ENCODE measurements at regions not wholly inside any gene's neighbourhood (a gene's known extent, or its start where the extent isn't known, plus 50 kb on each side); places are given as distances from the start of the nearest gene placed in this dataset.

DNA sequence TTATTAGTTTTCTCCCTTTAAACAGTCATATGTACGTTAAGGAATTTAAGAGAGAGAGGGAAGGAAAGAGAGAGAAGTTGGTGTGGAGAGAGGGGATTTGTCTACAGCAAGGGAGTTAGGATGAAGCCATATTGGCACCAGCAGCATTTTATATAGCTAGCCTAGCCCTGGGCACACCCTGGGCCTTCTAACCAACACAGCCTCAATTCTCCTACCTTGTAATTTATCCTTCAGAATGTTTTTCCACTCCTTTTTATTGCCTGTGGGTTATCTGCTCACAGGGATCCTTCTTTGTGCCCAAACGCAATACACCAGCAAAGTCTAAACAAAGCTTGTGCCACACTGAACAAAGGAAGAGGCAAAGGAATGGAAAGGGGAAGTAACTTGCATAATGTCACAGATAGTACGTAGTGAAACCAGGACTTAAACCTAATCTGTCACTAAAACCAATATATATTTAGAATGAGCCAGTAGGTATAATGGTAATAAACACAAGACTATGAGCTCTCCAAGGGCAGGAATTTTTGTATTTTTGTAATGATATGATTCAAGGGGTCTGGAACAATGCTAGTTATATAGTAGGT is 613.8 kb upstream of the TENM4 start:
- DNase-seq (ENCODE audit: low spot score), result no peak

DNA sequence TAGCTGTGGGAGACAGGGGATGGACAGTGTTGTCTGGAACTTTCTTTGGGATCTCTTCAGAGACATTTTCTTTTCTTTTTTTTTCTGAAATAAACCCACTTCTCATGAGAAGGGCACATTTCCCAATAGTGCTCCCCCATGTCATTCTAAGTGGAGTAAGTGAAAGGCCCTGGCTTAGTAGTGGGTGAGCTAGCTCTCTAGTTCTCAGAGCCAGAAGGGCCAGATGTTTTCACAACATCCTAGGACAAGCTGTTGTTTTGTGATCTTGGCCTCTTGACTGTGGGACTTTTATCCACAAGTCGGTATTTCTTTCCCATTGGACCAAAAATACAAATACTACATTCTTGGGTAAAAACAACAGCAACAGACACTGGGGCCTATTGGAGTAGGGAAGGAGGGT is 607.7 kb upstream of the TENM4 start:
- DNase-seq (ENCODE audit: low spot score), result no peak

DNA sequence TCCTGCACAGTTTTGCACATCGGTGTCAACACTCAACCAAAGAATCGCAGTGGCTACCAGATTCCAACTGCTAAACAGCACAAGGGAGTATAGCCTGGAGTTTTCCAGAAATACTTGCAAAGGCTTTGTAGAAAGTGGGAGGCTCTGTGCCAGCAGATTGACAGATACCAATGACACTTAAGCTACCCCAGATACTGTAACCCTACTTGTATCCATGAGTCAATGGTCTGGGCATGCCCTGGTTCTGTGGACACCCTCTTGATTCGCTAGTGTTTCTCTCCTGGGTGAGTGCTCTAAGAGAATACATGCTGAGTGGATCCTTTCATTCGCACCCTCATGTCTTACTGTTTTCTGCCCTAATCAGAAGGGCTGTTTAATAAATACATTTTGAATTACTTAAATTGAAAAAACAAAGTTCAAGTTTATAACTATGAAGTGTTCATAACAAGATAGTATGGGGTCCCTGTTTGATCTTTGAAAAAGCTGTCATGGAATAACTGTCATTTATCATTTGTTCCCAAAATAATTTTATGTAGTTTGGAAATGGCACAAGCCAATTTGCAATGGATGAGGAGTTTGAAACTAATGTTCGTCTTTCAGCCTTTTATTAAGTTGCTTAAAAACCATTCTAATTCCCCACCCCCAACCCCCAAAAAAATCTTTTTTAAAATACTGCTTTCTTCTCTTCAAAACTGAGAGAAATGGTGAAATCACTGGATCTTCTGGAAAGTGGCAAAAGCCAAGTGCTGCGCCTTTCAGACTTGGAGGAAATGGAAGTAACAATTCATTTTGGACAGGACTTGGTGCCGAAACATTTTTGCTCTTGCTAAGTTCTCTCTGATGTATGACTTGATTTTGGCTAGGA is 600.5 kb upstream of the TENM4 start:
- DNase-seq (ENCODE audit: low spot score), result no peak

DNA sequence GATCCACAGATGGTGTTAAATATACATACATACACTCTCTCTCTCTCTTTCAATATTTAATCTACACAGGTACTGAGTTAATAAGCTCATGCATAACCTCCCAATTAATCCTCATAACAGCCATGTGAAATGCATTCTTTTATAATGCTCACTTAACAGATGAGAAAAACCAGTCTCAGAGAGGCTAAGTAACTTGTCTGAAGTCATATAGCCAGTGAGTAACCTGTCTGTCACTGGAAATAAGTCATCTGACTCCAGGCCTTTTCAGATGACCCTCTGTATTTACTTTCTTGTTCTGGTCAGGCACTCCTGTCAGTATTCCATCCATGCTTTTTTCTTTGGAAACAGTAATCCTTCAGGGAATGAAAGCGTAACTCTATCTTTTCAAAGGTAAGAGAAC is 594.0 kb upstream of the TENM4 start:
- DNase-seq (ENCODE audit: low spot score), result no peak

DNA sequence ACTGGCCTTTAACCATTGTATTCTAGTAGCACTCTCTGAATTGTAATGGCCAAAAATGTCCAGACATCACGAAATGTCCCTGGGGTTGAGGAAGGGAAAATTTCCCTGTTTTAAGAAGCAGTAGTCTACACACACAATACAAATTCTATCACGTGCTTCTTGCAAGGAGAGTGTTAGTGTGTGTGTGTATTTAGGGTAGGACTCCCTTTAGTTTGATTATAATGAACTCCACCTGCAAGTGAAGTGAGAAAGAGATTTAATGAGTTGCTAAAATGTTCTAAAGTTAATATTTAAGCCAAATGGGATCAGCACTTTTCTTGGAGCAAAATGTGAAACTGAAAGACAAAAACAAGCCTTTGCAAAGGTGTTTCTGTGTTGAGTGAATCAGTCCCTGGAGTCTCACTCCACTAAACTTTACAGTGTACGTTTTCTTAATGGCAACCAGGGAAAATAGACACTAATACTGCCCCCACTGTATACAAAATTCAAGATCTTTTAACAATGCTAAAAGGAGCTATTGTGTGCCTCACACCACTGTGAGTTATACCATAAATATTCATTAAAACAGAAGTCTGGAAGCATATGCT is 590.3 kb upstream of the TENM4 start:
- no peak for DNase-seq (ENCODE audit: low spot score)

DNA sequence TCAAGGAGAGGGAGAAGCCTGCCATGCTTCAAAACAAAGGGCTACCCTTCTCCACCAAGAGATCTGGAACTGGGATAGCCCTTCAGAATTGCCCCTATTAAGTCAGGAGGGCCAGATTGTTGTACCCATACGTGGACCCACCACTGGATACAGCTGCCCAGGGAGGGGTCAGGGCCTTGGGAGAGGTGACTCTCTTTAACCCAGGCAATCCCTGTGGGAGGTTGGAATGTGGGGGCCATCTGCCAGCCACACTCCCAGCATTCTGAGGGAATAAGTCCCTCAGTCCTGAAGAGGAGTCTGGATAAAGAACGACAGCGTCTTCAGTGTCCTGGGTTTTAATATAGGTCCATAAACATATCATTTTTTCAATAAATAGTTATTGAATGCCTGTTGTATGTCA is 588.2 kb upstream of the TENM4 start:
- DNase-seq (ENCODE audit: low spot score), result no peak

DNA sequence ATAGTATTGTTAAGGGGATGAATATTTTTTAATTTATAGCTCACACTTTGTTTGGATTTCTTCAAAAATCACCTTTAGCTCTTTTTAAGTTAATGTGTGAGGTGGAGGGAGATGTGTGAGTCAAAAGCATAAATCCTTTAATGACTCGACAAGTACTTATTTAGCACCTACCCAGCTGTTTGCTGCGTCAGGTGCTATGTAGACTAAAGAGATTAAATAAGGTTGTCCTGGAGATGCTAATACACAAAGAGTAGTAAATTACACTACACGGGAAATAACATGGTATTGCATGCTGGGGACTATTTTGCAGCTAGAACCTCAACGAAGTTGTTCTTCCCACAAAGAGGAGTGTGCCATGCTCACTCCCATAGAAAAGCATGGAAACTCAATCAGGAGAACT is 583.3 kb upstream of the TENM4 start:
- no peak for DNase-seq (ENCODE audit: low spot score)

DNA sequence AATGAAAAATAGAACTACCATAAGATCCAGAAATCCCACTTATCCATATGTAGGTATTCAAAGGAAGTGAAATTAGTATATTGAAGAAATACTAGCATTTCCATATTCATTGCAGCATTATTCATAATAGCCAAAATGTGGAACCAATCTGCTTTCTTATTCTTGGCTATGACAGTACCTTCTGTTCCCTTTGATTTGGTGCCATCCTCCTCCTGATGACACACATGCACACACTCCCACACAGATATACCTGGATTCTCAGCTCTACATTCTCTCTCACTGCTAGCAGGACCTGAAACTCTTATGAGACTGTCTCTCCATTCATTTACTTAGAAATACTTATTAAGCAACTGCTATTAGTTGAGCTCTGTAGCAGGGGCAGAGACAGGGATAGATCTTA is 582.6 kb upstream of the TENM4 start:
- DNase-seq (ENCODE audit: low spot score), result no peak

DNA sequence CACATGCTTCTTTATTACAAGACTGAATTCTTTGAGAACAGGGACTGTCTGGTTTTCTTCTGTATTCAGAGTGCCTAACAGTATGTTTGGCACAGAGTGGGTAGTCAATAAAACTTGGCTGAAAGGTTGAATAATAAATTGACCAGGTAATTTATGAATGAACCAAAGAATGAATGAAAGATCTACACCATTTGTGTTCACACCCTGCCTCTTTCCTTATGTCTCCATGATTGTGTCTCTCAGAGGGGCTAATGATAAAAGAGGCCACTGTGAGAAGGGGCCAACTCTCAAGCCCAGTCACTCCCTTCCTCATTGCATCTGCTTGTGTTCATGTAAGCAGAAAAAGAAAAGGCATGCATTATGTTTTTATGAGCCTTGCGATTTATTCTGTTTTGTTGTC is 569.7 kb upstream of the TENM4 start:
- DNase-seq (ENCODE audit: low spot score), result no peak

DNA sequence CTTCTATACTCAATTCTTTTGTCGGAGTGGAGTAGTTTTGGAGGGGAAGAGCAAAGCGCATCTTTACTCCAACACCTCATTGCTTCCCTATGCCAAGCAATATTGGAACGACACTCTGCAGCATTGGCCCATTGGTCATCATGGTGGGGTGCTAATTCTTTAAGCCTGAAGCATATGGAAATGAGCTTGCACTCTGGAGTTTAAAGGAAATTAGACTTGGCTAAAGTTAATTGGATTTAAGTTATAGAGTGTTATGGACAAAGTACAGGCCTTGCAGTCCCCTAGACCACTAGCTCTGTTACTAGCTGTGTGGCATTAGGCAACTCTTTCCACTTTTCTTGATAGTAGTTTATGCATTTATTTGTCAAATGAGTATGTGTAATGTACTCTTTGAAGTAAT is 568.3 kb upstream of the TENM4 start:
- DNase-seq (ENCODE audit: low spot score), result no peak

DNA sequence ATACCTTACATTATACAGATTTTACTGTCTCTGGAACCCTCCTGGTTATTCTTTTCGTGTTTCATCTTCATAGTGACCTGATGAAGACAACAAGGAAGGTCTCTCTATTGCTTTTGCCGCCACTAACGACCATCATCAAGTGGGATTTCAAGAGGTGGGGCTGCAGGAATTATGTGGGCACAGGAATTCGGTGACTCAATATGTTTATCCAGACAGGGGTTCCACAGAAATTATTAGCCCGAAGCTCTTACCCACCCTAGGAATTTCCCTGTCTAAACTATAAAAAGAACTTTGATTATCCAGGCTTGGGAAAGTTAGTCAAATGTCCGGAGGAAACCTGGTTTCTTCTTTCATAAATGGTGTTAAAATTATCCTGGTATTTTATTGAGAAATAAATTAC is 566.8 kb upstream of the TENM4 start:
- no peak for DNase-seq (ENCODE audit: low spot score)

DNA sequence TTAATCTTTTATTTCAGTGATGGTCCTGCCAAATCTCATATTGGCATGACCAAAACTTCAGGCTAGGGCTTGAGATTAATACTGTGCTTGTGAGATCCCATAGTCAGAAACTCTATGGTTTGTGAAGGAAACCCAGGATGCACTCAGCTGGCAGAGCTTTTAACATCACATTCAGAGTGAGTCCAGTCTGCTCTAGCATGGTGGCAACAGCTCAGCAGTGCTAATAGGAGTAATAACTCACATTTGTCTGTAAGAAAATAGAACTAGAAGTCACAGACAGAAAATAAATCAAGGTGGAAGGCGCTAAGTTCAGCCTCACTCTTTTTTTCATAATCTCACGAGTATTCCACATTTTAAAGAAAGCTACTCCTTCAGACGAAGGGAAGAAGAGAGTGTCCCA is 549.3 kb upstream of the TENM4 start:
- no peak for DNase-seq (ENCODE audit: low spot score)

DNA sequence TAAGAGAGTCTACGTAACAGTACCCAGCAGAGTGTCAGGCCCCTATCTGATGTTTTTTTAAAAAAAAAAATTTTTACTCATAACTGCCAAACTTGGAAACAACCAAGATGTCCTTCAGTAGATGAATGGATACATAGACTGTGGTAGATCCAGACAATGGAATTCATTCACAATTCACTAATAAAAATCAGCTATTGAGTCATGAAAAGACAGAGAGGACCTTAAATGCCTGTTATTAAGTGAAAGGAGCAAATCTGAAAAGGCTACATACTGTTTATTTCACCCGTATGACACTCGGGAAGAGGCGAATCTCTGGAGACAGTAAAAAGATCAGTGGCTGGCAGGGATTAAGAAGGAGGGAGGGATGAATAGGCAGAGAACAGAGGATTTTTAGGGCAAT is 541.4 kb upstream of the TENM4 start:
- DNase-seq (ENCODE audit: low spot score), result no peak

DNA sequence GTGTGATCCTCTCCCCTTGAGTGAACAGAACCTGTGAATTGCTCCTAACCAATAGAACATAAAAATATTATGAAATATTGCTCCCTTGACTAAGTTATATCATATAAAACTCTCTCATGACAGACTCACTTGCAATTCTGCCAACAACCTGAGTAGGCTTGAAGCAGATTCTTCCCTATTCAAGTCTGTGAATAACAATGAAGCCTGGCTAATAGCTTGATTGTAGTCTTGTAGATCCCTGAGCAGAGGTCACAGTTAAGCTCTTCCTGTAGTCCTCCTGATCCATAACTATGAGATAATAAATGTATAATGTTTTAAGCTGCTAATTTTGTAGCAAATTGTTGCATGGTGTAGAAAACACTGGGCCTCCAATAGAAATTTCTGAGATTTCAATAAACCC is 540.1 kb upstream of the TENM4 start:
- no peak for DNase-seq (ENCODE audit: low spot score)

DNA sequence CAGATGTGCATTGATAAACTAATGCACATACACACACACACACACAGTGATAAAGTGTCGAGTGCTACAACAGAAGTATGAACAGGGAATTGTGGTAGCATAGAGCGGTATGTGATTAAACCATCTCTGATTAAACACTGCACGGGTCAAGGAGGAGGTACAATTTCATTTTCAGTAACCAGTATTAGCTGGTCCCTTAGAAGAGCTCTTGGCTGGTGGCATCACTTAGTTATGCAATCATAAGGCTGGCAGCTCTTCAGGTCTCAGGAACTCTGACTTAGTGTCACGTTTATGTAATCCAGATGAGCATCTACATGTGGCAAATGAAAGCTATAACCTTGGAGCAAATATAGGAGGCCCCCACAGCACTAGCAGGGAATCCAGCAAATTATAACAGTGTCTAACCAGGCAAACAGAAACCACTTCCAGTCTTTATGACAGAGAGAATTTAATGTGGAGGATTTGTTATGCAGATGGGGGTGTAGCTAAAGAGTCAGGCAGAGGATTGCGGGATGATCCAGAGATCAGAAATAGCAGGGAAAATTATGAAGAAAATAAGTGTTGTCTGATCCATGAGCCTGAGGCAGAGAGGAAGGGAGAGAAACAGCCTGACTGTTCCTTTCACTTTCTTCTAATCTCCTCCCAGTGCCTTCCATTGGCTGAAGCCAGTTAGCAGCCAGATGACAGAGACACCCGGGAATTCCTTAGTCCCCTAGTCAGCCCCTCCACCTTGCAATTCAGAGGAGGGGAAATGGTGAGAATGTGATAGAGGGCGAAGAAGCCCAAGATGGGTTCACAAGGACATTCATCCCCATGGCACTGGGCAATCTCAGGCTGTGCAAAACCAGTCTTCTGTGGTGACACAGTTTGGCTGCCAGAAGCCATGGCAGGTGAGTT is 533.1 kb upstream of the TENM4 start:
- no peak for DNase-seq (ENCODE audit: low spot score)

DNA sequence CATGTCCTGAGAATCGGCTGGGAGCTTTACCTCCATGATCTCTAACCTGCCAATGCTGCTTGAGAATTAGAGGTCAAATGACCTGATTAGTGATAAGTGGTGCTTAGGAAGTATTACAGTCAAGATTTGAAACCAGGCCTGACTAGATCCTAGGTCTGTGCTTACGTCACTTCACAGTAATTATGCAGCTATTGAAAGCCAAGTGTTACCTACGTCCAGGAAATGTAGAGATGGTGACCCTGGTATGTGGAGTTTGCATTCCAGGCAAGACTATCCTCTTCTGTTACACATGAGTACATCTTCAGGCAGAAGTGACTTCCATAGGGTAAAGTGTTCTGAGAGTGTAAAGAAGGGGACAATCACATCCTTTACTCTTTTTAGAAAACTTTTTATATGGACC is 530.4 kb upstream of the TENM4 start:
- DNase-seq (ENCODE audit: low spot score), result no peak

DNA sequence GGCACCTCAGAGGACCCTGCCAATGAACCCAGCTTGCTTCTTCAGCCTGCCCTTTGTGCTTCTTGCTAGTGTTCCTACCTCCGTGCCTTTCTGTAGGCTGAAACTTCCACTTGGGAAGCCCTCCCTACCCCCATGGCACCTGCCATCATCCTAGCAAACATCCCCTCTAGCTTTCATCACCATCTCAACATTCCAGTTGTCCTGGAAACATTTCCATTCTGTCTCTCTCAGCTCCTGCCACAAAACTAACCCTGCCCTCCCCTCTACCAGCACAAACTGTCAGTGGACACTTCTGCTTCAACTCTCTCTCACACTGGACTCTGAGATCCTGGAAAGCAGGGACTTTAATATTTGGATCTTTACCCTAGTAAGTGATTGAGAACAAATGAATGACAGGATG is 525.8 kb upstream of the TENM4 start:
- no peak for DNase-seq (ENCODE audit: low spot score)

DNA sequence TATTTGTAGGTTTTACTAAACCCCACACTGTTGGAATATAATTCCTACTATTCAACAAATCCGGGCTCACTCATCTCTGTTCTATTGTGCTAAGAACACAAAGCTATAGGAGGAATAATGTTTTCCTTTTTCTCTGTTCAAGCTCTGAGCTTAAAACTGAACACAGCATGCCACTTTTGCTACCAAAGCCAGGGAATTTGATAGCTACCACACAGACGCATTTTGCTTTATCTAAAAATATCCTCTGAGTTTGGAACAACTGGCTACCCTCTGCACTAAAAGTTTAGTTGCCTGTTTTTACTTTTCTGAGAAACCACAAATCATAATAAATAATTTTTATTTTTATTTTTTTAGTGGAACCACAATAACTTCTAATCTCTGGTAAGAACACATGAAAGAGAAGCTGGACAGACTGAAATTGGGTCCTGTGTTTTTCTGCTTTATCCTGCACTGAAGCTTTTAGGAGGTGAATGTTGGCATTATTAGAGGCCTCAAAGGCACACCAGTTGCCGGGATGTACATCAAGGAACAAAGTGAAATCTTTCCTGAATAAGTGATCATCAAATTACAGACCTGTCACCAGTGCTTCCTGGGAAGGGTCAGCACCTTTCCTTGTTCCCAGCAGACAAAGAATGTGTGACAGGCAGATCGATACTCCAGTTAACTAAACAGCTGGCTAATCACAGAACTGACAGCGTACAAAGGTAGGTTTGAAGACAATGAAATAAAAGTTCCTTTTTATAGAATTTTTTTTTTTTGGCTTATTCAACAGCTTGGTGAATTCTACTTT is 523.2 kb upstream of the TENM4 start:
- no peak for DNase-seq (ENCODE audit: low spot score)

DNA sequence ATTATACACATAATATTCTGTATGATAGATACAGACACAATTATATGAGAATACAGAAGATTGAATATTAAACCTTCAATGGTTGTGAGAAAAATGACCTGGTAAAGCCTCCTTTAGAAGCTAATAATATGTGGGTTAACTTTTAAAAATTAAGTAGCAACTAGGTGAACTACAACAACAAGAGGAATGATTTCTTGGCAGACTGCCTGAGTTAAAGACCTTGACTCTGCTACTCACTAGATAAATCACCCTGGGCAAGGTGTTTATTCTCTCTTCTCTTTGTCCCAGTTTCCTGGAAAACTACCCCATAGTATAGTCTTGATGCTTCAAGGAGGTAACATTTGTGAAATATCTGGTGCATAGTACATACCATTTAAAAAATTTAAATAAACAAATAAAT is 519.6 kb upstream of the TENM4 start:
- no peak for DNase-seq (ENCODE audit: low spot score)

DNA sequence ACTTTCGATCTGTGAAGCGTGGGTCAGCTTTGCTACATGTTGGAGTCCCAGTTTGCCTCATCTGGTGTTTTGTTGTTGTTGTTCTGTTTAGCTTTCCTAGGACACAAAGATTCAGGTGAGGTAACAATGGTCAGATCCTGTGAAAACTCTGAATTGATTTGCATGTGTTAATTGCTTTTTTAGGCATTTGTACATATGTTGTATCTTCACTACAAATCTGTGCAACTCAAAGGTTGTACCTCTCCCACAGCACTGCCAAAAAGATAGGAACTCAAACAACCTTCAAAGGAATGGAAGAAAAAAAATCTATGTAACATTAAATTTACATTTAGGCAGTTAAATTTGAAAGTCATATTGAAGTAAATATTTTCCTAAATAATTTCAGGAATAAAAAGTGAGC is 518.5 kb upstream of the TENM4 start:
- DNase-seq (ENCODE audit: low spot score), result no peak

DNA sequence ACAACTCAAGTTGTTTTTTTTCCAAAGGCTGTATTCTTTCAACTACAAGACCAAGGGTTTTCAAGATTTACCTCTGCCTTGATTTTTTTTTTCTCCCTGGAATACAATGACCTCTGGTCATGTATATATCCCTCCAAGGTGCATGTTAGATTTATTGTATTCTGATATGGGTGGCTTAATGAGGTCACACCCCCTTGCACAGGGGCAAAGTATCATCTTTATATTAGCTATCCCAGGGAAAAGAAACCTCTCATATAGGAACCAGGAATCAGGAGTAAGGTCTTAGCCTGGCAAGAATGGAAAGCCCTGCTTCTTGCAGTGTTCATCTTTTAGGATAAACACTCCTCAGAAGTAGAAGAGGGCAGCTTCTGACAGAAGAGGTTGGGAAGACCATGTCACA is 516.9 kb upstream of the TENM4 start:
- no peak for DNase-seq (ENCODE audit: low spot score)

DNA sequence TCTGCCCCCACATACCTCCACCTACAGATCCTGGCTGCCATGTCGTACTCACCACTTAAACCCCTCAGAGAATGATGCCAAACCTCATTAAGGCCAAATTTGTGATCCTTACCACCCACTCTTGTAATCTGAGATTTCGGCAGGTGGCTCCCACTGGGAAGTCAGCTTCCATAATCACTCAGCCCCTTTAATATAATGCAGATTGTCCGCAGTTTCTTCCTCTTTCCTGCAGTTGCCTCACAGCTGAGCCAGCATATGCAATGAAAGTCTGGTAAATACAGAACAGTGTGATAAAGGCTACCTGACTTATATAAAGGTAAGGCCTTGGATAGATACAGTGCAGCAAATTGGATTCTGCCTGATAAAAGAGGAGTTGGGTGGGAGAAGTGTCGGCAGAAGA is 515.2 kb upstream of the TENM4 start:
- no peak for DNase-seq (ENCODE audit: low spot score)

All from HuH-7 (cell line).